CD4-positive, alpha-beta T cell (primary cell): ENCODE measurements at regions not wholly inside any gene's neighbourhood (a gene's known extent, or its start where the extent isn't known, plus 50 kb on each side); places are given as distances from the start of the nearest gene placed in this dataset.

Source experiments
- ATAC-seq: fragments of 200-7000 bp; cut with Tn5 transposase; one replicate; pipeline ENCODE4 v1.10.0; 2022; ENCODE audit warnings: mild to moderate bottlenecking; ENCODE audit not compliant: poor library complexity
- CTCF ChIA-PET: fragments of 350-600 bp; sonication (Branson Sonifier 250); formaldehyde crosslinking; loops from one replicate; lab custom pipeline; 2021; ENCODE audit warnings: antibody characterized with exemption, inconsistent platforms; lab: Charles Lee
- POLR2A ChIA-PET: fragments of 350-600 bp; sonication (Branson Sonifier 250); formaldehyde crosslinking; loops from one replicate; lab custom pipeline; 2021; ENCODE audit warnings: antibody characterized with exemption, inconsistent platforms; lab: Charles Lee
- DNase-seq, 14 experiments: peaks; one replicate each; pipeline ENCODE4 v3.0.0-alpha.2; 2013 to 2020; ENCODE audit warnings: mixed read lengths in 2 of 14
- H3K27ac ChIP-seq, 2 donors: one replicate each; pipeline versions ENCODE4 v1.5.1 to v1.7.0; 2013; ENCODE audit warnings: low read length in 2 of 2, low read depth in 1 of 2, mild to moderate bottlenecking in 1 of 2
- H3K27me3 ChIP-seq, 2 experiments: 1 replicate in 1 of 2; 2 replicates in 1 of 2; pipeline versions ENCODE4 v1.6.1 to v1.7.0; 2013; ENCODE audit warnings: low read length in 2 of 2, control low read depth in 1 of 2, mild to moderate bottlenecking in 1 of 2, moderate library complexity in 1 of 2; ENCODE audit not compliant: insufficient read depth in 2 of 2, control insufficient read depth in 1 of 2
- H3K36me3 ChIP-seq: one replicate; pipeline ENCODE4 v1.6.1; 2013; ENCODE audit warnings: low read length, control low read depth; ENCODE audit not compliant: insufficient read depth
- H3K4me1 ChIP-seq: one replicate; pipeline ENCODE4 v1.6.1; 2013; ENCODE audit warnings: low read length, control low read depth; ENCODE audit not compliant: insufficient read depth
- H3K4me3 ChIP-seq: one replicate; pipeline ENCODE4 v1.5.1; 2013; ENCODE audit warnings: mild to moderate bottlenecking, low read length, moderate library complexity
- H3K9me3 ChIP-seq, 2 experiments: 1 replicate in 1 of 2; 2 replicates in 1 of 2; pipeline versions ENCODE4 v1.6.1 to v1.7.0; 2013; ENCODE audit warnings: low read length in 2 of 2, mild to moderate bottlenecking in 2 of 2, control low read depth in 1 of 2, moderate library complexity in 1 of 2; ENCODE audit not compliant: control insufficient read depth in 1 of 2, insufficient read depth in 1 of 2
- H3K27ac Mint-ChIP-seq: one replicate; pipeline ENCODE4 v1.8.0; 2020; ENCODE audit warnings: mixed read lengths
- H3K27me3 Mint-ChIP-seq: one replicate; pipeline ENCODE4 v1.8.0; 2021; ENCODE audit warnings: mixed read lengths
- H3K36me3 Mint-ChIP-seq: one replicate; pipeline ENCODE4 v1.8.0; 2021; ENCODE audit warnings: low read depth, mixed read lengths
- H3K4me1 Mint-ChIP-seq: one replicate; pipeline ENCODE4 v1.8.0; 2021; ENCODE audit warnings: low read depth, mixed read lengths
- H3K4me3 Mint-ChIP-seq: one replicate; pipeline ENCODE4 v1.8.0; 2020; ENCODE audit warnings: mild to moderate bottlenecking, mixed read lengths
- H3K9me3 Mint-ChIP-seq: one replicate; pipeline ENCODE4 v1.8.0; 2020; ENCODE audit warnings: mixed read lengths
- intact Hi-C, 2 experiments: fragments of 100-400 bp; cut with DNase I in 1 of 2; cut with micrococcal nuclease in 1 of 2; formaldehyde crosslinking; loops; one replicate each; pipeline versions ENCODE4 v1.15.1 to v1.9.0; 2023 to 2025; cut with DNase I, micrococcal nuclease
- TF ChIP-seq, protein P1 (sequence below): fragments of 200-600 bp; IDR thresholded peaks from one replicate; pipeline ENCODE4 v1.8.0; 2022; ENCODE audit warnings: antibody characterized with exemption, mild to moderate bottlenecking

DNA sequence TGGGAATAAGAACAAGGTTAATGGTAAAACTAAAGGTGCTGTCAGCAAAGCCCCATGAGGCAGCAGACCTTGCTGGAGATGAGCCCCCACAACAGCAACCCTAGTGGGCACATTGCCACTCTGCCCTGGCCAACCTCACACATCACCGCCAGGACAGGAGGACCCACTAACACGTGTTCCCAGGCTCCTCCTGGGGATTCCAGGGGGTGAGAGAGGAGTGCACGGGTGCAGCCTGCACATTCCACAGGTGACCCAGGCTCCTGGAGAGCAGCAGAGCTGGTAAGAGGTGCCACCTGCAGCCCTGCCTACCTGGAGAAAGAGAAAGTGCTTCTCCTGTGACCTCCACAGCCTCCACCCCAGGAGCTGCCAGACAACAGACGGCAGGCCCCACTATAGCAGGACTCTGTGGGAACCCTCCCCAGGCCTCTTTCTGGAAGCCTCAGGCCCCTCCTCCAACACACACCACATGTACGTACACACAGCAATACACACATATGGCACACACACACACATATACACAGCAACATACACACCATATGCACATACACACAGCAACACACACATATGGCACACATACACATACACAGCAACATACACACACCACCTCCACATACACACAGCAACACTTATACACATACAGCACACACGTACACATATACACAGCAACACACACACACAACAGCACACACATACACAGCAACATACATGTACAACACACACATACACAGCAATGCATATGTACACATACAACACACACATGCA is 187.1 kb downstream of the GLI2 start:
- Histone ChIP-seq H3K27me3 (no peaks in the 10 kb centered on the region), H3K4me3 (no peak overlapping the region), H3K9me3 (peaks cover 0 to 13% of the 10 kb centered on the region in 2 experiments), H3K4me1 (no peaks in the 10 kb centered on the region), H3K36me3 (no peaks in the 10 kb centered on the region), H3K27ac (no peak overlapping the region)
- Mint-ChIP-seq H3K4me1 (no peaks in the 10 kb centered on the region), H3K36me3 (no peaks in the 10 kb centered on the region), H3K27me3 (no peaks in the 10 kb centered on the region), H3K4me3 (no peak overlapping the region), H3K9me3 (no peaks in the 10 kb centered on the region), H3K27ac (no peak overlapping the region)
- TF ChIP-seq, protein P1, sequence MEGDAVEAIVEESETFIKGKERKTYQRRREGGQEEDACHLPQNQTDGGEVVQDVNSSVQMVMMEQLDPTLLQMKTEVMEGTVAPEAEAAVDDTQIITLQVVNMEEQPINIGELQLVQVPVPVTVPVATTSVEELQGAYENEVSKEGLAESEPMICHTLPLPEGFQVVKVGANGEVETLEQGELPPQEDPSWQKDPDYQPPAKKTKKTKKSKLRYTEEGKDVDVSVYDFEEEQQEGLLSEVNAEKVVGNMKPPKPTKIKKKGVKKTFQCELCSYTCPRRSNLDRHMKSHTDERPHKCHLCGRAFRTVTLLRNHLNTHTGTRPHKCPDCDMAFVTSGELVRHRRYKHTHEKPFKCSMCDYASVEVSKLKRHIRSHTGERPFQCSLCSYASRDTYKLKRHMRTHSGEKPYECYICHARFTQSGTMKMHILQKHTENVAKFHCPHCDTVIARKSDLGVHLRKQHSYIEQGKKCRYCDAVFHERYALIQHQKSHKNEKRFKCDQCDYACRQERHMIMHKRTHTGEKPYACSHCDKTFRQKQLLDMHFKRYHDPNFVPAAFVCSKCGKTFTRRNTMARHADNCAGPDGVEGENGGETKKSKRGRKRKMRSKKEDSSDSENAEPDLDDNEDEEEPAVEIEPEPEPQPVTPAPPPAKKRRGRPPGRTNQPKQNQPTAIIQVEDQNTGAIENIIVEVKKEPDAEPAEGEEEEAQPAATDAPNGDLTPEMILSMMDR: no peak
- ATAC-seq (no peak), DNase-seq (no peak)
- intact Hi-C loops: no loop called here
- POLR2A ChIA-PET: no interaction called here
- CTCF ChIA-PET: no interaction called here

DNA sequence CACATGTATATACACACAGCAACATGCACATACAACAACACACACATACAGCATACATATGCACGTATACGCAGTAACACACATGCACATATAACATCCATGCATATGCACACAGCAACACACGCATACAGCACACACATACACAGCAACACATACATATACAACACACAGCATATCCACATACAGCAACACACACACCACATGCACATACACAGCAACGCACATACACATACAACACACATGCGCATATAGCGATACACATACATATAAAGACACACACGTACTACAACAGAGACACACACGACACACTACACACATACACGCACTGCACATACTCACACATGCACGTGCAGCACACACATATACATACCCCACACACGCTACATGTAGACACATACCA is 187.8 kb downstream of the GLI2 start:
- TF ChIP-seq, protein P1: no peak
- H3K4me3 ChIP-seq: no peak overlapping the region
- CTCF ChIA-PET: no interaction called here
- no peaks in the 10 kb centered on the region for H3K4me1 ChIP-seq
- no peak overlapping the region for H3K4me3 Mint-ChIP-seq
- intact Hi-C loops: no loop called here
- H3K36me3 Mint-ChIP-seq: no peaks in the 10 kb centered on the region
- no peaks in the 10 kb centered on the region for H3K9me3 Mint-ChIP-seq
- no peaks in the 10 kb centered on the region for H3K27me3 ChIP-seq
- peaks cover 0 to 13% of the 10 kb centered on the region in 2 experiments for H3K9me3 ChIP-seq
- H3K27ac ChIP-seq: no peak overlapping the region
- H3K27me3 Mint-ChIP-seq: no peaks in the 10 kb centered on the region
- no peak overlapping the region for H3K27ac Mint-ChIP-seq
- DNase-seq (no peak), ATAC-seq (no peak)
- no peaks in the 10 kb centered on the region for H3K36me3 ChIP-seq
- POLR2A ChIA-PET: no interaction called here
- H3K4me1 Mint-ChIP-seq: no peaks in the 10 kb centered on the region

DNA sequence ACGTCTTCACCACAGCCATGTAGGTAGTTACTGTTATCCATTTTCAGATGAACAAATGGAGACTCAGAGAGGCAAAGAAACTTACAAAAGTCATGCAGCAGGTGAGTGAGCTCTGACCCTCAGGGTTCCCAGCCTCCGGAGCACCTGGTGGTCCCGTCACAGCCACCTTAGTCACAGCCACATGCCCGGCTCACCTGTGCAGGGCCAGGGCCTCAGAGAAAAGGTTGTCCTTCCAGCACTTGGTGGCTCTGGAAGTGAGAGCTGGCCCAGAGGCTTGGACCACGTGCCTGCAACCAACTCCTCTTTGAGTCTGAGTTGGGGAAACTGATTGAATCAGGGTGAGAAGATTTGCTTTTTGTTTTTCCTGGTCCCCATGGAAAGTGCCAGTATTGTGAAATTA is 189.3 kb downstream of the GLI2 start:
- TF ChIP-seq, protein P1: no peak

More for the DNA sequence above, 189.3 kb downstream of the GLI2 start:
- no peaks in the 10 kb centered on the region for H3K27me3 Mint-ChIP-seq
- H3K4me1 Mint-ChIP-seq: no peaks in the 10 kb centered on the region
- no peak overlapping the region for H3K4me3 Mint-ChIP-seq
- ChIA-PET POLR2A (no interaction called here), CTCF (no interaction called here)
- intact Hi-C loops: no loop called here
- H3K36me3 ChIP-seq: no peaks in the 10 kb centered on the region
- no peaks in the 10 kb centered on the region for H3K27me3 ChIP-seq
- no peaks in the 10 kb centered on the region for H3K9me3 Mint-ChIP-seq
- no peaks in the 10 kb centered on the region for H3K4me1 ChIP-seq
- H3K4me3 ChIP-seq: no peak overlapping the region
- no peak overlapping the region for H3K27ac Mint-ChIP-seq
- DNase-seq (no peak), ATAC-seq (no peak)
- no peak overlapping the region for H3K27ac ChIP-seq
- H3K36me3 Mint-ChIP-seq: no peaks in the 10 kb centered on the region
- H3K9me3 ChIP-seq: peaks cover 0 to 9% of the 10 kb centered on the region in 2 experiments
